Smooth muscle cell (in vitro differentiated cells): ENCODE measurements at regions not wholly inside any gene's neighbourhood (a gene's known extent, or its start where the extent isn't known, plus 50 kb on each side); places are given as distances from the start of the nearest gene placed in this dataset.

Source experiments
- DNase-seq: peaks from one replicate; lab custom pipeline; 2025; ENCODE audit not compliant: unreplicated experiment; lab: John Stamatoyannopoulos, UW
- H2AFZ ChIP-seq: fragments of 200-600 bp; sonication (generic); 2 replicates; pipeline ENCODE4 v1.6.0; 2016; ENCODE audit warnings: antibody characterized with exemption, low read depth, mild to moderate bottlenecking
- H3F3A ChIP-seq: fragments of 200-600 bp; sonication (generic); 2 replicates; pipeline ENCODE4 v1.6.0; 2017; ENCODE audit warnings: antibody characterized with exemption, low read depth
- H3K27ac ChIP-seq: fragments of 200-600 bp; sonication (generic); 2 replicates; pipeline ENCODE4 v1.5.1; 2016; ENCODE audit warnings: low read depth, mild to moderate bottlenecking
- H3K27me3 ChIP-seq: fragments of 200-600 bp; sonication (generic); 2 replicates; pipeline ENCODE4 v1.6.1; 2016; ENCODE audit warnings: low read depth, mild to moderate bottlenecking
- H3K36me3 ChIP-seq: fragments of 200-600 bp; sonication (generic); 2 replicates; pipeline ENCODE4 v1.5.1; 2016; ENCODE audit warnings: low read depth
- H3K4me1 ChIP-seq: fragments of 200-600 bp; sonication (generic); 2 replicates; pipeline ENCODE4 v1.5.1; 2016; ENCODE audit warnings: low read depth
- H3K4me2 ChIP-seq: fragments of 200-600 bp; sonication (generic); 2 replicates; pipeline ENCODE4 v1.6.0; 2016; ENCODE audit warnings: mild to moderate bottlenecking
- H3K4me3 ChIP-seq: fragments of 200-600 bp; sonication (generic); 2 replicates; pipeline ENCODE4 v1.5.1; 2016; ENCODE audit warnings: mild to moderate bottlenecking
- H3K79me2 ChIP-seq: fragments of 200-600 bp; sonication (generic); 2 replicates; pipeline ENCODE4 v1.6.0; 2016; ENCODE audit warnings: low read depth, mild to moderate bottlenecking
- H3K9ac ChIP-seq: fragments of 200-600 bp; sonication (generic); 2 replicates; pipeline ENCODE4 v1.6.0; 2016; ENCODE audit warnings: low read depth
- H3K9me3 ChIP-seq: fragments of 200-600 bp; sonication (generic); replicated peaks from 2 replicates; pipeline ENCODE4 v1.5.1; 2016; ENCODE audit warnings: low read depth
- H4K20me1 ChIP-seq: fragments of 200-600 bp; sonication (generic); 2 replicates; pipeline ENCODE4 v1.6.0; 2016; ENCODE audit warnings: low read depth
- CTCF ChIP-seq: fragments of 200-600 bp; sonication (generic); IDR thresholded peaks from 2 replicates; pipeline ENCODE4 v1.5.1; 2017; ENCODE audit warnings: borderline replicate concordance, mild to moderate bottlenecking, antibody characterized with exemption; ENCODE audit not compliant: insufficient read depth, poor library complexity, severe bottlenecking
- WGBS: methylation state at CpG from one replicate; pipeline ENCODE4 v1.1.7; 2016; ENCODE audit warnings: low lambda C conversion rate; 5-methylcytosine and 5-hydroxymethylcytosine counted together

GRCh38 chr4:124083711-124084110 is 628.8 kb downstream of the ANKRD50 start:
- no peak overlapping the region for H3K9ac ChIP-seq
- peaks cover 3% of the 10 kb centered on the region for H3K27me3 ChIP-seq
- H3K79me2 ChIP-seq, result no peaks in the 10 kb centered on the region
- H3K4me2 ChIP-seq, result no peak overlapping the region
- peaks cover 5% of the 10 kb centered on the region for H3K4me1 ChIP-seq
- no peak overlapping the region for H2AFZ ChIP-seq
- H3K36me3 ChIP-seq, result peaks cover 7% of the 10 kb centered on the region
- no peaks in the 10 kb centered on the region for H4K20me1 ChIP-seq
- H3K27ac ChIP-seq, result no peak overlapping the region
- H3K4me3 ChIP-seq, result no peak overlapping the region
- H3K9me3 ChIP-seq, result peaks cover 7% of the 10 kb centered on the region
- DNase-seq, result no peak
- TF ChIP-seq CTCF, result no peak
- H3F3A ChIP-seq, result no peaks in the 10 kb centered on the region
- 68% methylated on average over 4 of the region's 4 CpGs for WGBS

- Histone ChIP-seq H3K36me3 (peaks cover 2% of the 10 kb centered on the region), H3K27ac (no peak overlapping the region), H3K9me3 (peaks cover under 1% of the 10 kb centered on the region), H3K79me2 (no peaks in the 10 kb centered on the region), H4K20me1 (no peaks in the 10 kb centered on the region), H2AFZ (no peak overlapping the region), H3K27me3 (peaks cover 16% of the 10 kb centered on the region), H3K4me2 (peak overlapping the region; percentile 50), H3F3A (no peaks in the 10 kb centered on the region), H3K4me3 (no peak overlapping the region), H3K4me1 (peaks cover 5% of the 10 kb centered on the region), H3K9ac (no peak overlapping the region)
- no peak for TF ChIP-seq CTCF
- DNase-seq, result no peak
- 72% methylated on average over 3 of the region's 3 CpGs for WGBS
These were observed 626.9 kb downstream of the ANKRD50 start for GRCh38 chr4:124085561-124086180.

GRCh38 chr4:124090021-124090420 is 622.5 kb downstream of the ANKRD50 start:
- Histone ChIP-seq H4K20me1 (no peaks in the 10 kb centered on the region), H3K4me2 (no peak overlapping the region), H3K9ac (no peak overlapping the region), H3K4me3 (no peak overlapping the region), H3F3A (no peaks in the 10 kb centered on the region), H3K27me3 (peaks cover 21% of the 10 kb centered on the region), H2AFZ (no peak overlapping the region), H3K79me2 (no peaks in the 10 kb centered on the region), H3K27ac (no peak overlapping the region), H3K4me1 (peaks cover 5% of the 10 kb centered on the region), H3K9me3 (no peaks in the 10 kb centered on the region), H3K36me3 (no peaks in the 10 kb centered on the region)
- no peak for TF ChIP-seq CTCF
- 92% methylated on average over 8 of the region's 8 CpGs for WGBS
- DNase-seq, result no peak

GRCh38 chr4:124092101-124092500 is 620.4 kb downstream of the ANKRD50 start:
- no peak for TF ChIP-seq CTCF
- no peak overlapping the region for H3K27ac ChIP-seq
- no peak overlapping the region for H3K4me3 ChIP-seq
- H3F3A ChIP-seq, result no peaks in the 10 kb centered on the region
- no peak overlapping the region for H2AFZ ChIP-seq
- H3K79me2 ChIP-seq, result no peaks in the 10 kb centered on the region
- no peaks in the 10 kb centered on the region for H3K9me3 ChIP-seq
- no peak for DNase-seq
- no peaks in the 10 kb centered on the region for H3K4me1 ChIP-seq
- peaks cover 28% of the 10 kb centered on the region for H3K27me3 ChIP-seq
- no peaks in the 10 kb centered on the region for H3K36me3 ChIP-seq
- H3K4me2 ChIP-seq, result no peak overlapping the region
- no peaks in the 10 kb centered on the region for H4K20me1 ChIP-seq
- no peak overlapping the region for H3K9ac ChIP-seq
